HFFc6 (cell line): ENCODE measurements at regions not wholly inside any gene's neighbourhood (a gene's known extent, or its start where the extent isn't known, plus 50 kb on each side); places are given as distances from the start of the nearest gene placed in this dataset.
"Not testable (repeated sequence)": the region's sequence is repeated elsewhere in the genome, so short reads cannot be mapped to it uniquely, and the experiment has no call there.

Experiments used
- DNase-seq: peaks from one replicate; pipeline ENCODE4 v3.0.0-alpha.2; 2018
- H3K27ac Mint-ChIP-seq: 2 replicates; pipeline ENCODE4 v1.8.0; 2020; ENCODE audit warnings: mild to moderate bottlenecking, mixed read lengths
- H3K27me3 Mint-ChIP-seq: 2 replicates; pipeline ENCODE4 v1.8.0; 2021; ENCODE audit warnings: mild to moderate bottlenecking, moderate library complexity, mixed read lengths; ENCODE audit not compliant: insufficient read depth
- H3K36me3 Mint-ChIP-seq: 2 replicates; pipeline ENCODE4 v1.8.0; 2021; ENCODE audit warnings: low read depth, mixed read lengths
- H3K4me1 Mint-ChIP-seq: 2 replicates; pipeline ENCODE4 v1.8.0; 2020; ENCODE audit warnings: low read depth, mixed read lengths
- H3K4me3 Mint-ChIP-seq: 2 replicates; pipeline ENCODE4 v1.8.0; 2020; ENCODE audit warnings: mild to moderate bottlenecking, moderate library complexity, mixed read lengths
- H3K9me3 Mint-ChIP-seq: 2 replicates; pipeline ENCODE4 v1.8.0; 2020; ENCODE audit warnings: mild to moderate bottlenecking, mixed read lengths
- CTCF ChIP-seq: fragments of 200-600 bp; sonication (generic); IDR thresholded peaks from 2 replicates; pipeline ENCODE4 v1.5.0; 2021; ENCODE audit warnings: antibody characterized with exemption, mild to moderate bottlenecking

GRCh38 chr7:57789130-57789529 lies 339.2 kb downstream of the ZNF716 start:
- no peak overlapping the region for H3K27ac Mint-ChIP-seq

GRCh38 chr7:57819491-57819981 lies 369.6 kb downstream of the ZNF716 start:
- no peak overlapping the region for H3K27ac Mint-ChIP-seq
- H3K36me3 Mint-ChIP-seq = 0 out of 2 replicates have a peak, but pooled peaks cover 5% of the 10 kb centered on the region
- peaks cover 65% of the 10 kb centered on the region for H3K9me3 Mint-ChIP-seq
- DNase-seq = no peak
- TF ChIP-seq CTCF = no peak
- no peak overlapping the region for H3K4me3 Mint-ChIP-seq
- peaks cover 3% of the 10 kb centered on the region for H3K27me3 Mint-ChIP-seq
- H3K4me1 Mint-ChIP-seq = no peaks in the 10 kb centered on the region

More at GRCh38 chr7:57789130-57789529, 339.2 kb downstream of the ZNF716 start:
- peaks cover 6% of the 10 kb centered on the region; the same call in 1 of the 2 replicates for H3K36me3 Mint-ChIP-seq
- no peak for TF ChIP-seq CTCF
- H3K27me3 Mint-ChIP-seq = no peaks in the 10 kb centered on the region
- no peak overlapping the region for H3K4me3 Mint-ChIP-seq
- no peak for DNase-seq
- H3K4me1 Mint-ChIP-seq = no peaks in the 10 kb centered on the region
- H3K9me3 Mint-ChIP-seq = peaks cover 20% of the 10 kb centered on the region

GRCh38 chr7:57820477-57820876 lies 370.5 kb downstream of the ZNF716 start:
- no peak for DNase-seq
- Mint-ChIP-seq H3K4me1 (no peaks in the 10 kb centered on the region), H3K9me3 (peaks cover 68% of the 10 kb centered on the region), H3K4me3 (no peak overlapping the region), H3K27me3 (peaks cover 3% of the 10 kb centered on the region), H3K27ac (no peak overlapping the region), H3K36me3 (peaks cover 5% of the 10 kb centered on the region; the same call in 1 of the 2 replicates)
- TF ChIP-seq CTCF = no peak

GRCh38 chr7:57821438-57822382 lies 371.7 kb downstream of the ZNF716 start:
- no peak for DNase-seq
- Mint-ChIP-seq H3K9me3 (peaks cover 64% of the 10 kb centered on the region), H3K36me3 (peaks cover 5% of the 10 kb centered on the region; the same call in 1 of the 2 replicates), H3K4me3 (no peak overlapping the region), H3K4me1 (no peaks in the 10 kb centered on the region), H3K27ac (no peak overlapping the region), H3K27me3 (peaks cover 3% of the 10 kb centered on the region)
- no peak for TF ChIP-seq CTCF

GRCh38 chr7:57826548-57826947 lies 376.6 kb downstream of the ZNF716 start:
- not testable (repeated sequence) for H3K36me3 Mint-ChIP-seq, DNase-seq, H3K4me3 Mint-ChIP-seq, H3K27ac Mint-ChIP-seq, H3K4me1 Mint-ChIP-seq, H3K27me3 Mint-ChIP-seq
- H3K9me3 Mint-ChIP-seq = peaks cover 26% of the 10 kb centered on the region

GRCh38 chr7:57835161-57835560 lies 385.2 kb downstream of the ZNF716 start:
- DNase-seq, H3K4me1 Mint-ChIP-seq, H3K4me3 Mint-ChIP-seq, H3K9me3 Mint-ChIP-seq, H3K27ac Mint-ChIP-seq, H3K27me3 Mint-ChIP-seq, H3K36me3 Mint-ChIP-seq: not testable (repeated sequence)

- H3K27ac Mint-ChIP-seq, H3K36me3 Mint-ChIP-seq: not testable (repeated sequence)
Measured at GRCh38 chr7:57839152-57839551, 389.2 kb downstream of the ZNF716 start.

More at GRCh38 chr7:57839152-57839551, 389.2 kb downstream of the ZNF716 start:
- H3K4me1 Mint-ChIP-seq, H3K9me3 Mint-ChIP-seq, H3K4me3 Mint-ChIP-seq, H3K27me3 Mint-ChIP-seq, DNase-seq: not testable (repeated sequence)
